ENCODE measurements at regions not wholly inside any gene's neighbourhood (a gene's known extent, or its start where the extent isn't known, plus 50 kb on each side); places are given as distances from the start of the nearest gene placed in this dataset.
"Not testable (repeated sequence)": the region's sequence is repeated elsewhere in the genome, so short reads cannot be mapped to it uniquely, and the experiment has no call there.

DNA sequence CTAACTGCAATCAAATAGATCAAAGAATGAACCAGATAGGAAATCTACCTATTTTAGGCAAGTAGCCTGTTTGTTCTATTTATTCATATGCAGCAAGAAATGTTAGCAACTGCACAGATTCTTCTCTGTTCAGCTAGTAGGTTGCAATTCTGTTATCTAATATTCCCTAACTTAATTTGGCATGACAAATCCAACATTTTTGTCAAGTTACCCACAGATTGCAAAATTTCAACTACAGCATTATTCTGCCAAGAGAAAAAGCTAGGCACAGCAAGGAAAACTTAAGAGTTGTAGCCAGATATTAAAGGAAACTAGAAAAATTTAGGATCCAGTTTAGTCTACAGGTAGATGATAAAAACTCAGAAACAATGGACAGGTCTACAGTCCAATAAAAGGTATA is 104.4 kb upstream of the SYNCRIP start:
- DNase-seq (ENCODE audit: extremely low spot score), result no peak
- TF ChIP-seq HDGF (IDR thresholded peaks at IDR 0.05; ENCODE audit: borderline replicate concordance), result no peak
- no peak for TF ChIP-seq ARNT (IDR thresholded peaks at IDR 0.05)
- no peak for TF ChIP-seq ZNF384 (IDR thresholded peaks at IDR 0.05)
- no peak for TF ChIP-seq L3MBTL2 (conservative IDR thresholded peaks at IDR 0.05)
- TF ChIP-seq BHLHE40 (IDR thresholded peaks at IDR 0.05; ENCODE audit: borderline replicate concordance), result no peak
- POLR2A ChIA-PET, result no interaction called here
- CTCF ChIA-PET, result no interaction called here

DNA sequence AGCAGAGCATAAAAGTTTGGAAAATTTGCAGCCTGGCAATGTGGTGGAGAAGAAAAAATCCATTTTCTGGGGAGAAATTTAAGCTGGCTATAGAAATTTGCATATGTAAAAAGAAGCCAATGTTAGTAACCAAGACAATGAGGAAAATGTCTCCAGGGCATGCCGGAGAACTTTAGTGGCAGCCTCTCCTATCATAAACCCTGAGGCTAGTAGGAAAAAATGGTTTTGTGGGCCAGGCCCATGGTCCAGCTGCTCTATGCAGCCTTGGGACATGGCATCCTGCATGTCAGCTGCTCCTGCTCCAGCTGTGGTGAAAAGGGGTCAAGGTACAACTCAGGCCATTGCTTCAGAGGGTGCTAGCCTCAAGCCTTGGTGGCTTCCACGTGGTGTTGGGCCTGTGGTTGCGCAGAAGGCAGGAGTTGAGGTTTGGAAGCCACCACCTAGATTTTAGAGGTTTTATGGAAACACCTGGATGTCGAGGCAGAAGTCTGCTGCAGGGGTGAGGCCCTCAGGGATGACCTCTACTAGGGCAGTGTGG is 101.8 kb upstream of the SYNCRIP start:
- ChIA-PET CTCF (no interaction called here), POLR2A (no interaction called here)
- no peak for TF ChIP-seq FOXM1 (IDR thresholded peaks at IDR 0.05; ENCODE audit: borderline replicate concordance)
- no peak for TF ChIP-seq HDGF (IDR thresholded peaks at IDR 0.05; ENCODE audit: borderline replicate concordance)
- TF ChIP-seq TARDBP (IDR thresholded peaks at IDR 0.05), result no peak
- no peak for TF ChIP-seq FOXA1 (IDR thresholded peaks at IDR 0.05)
- TF ChIP-seq L3MBTL2 (conservative IDR thresholded peaks at IDR 0.05), result no peak
- no peak for TF ChIP-seq SP1 (IDR thresholded peaks at IDR 0.05)
- no peak for TF ChIP-seq ARNT (IDR thresholded peaks at IDR 0.05)
- no peak for TF ChIP-seq ELF4 (IDR thresholded peaks at IDR 0.05)
- TF ChIP-seq SUZ12 (IDR thresholded peaks at IDR 0.05), result no peak
- no peak for TF ChIP-seq CTBP1 (IDR thresholded peaks at IDR 0.05; ENCODE audit: borderline replicate concordance)
- no peak for TF ChIP-seq NFRKB (IDR thresholded peaks at IDR 0.05)
- TF ChIP-seq BHLHE40 (IDR thresholded peaks at IDR 0.05; ENCODE audit: borderline replicate concordance), result no peak
- TF ChIP-seq LEF1 (IDR thresholded peaks at IDR 0.05; ENCODE audit: borderline replicate concordance), result no peak
- TF ChIP-seq, protein P1, sequence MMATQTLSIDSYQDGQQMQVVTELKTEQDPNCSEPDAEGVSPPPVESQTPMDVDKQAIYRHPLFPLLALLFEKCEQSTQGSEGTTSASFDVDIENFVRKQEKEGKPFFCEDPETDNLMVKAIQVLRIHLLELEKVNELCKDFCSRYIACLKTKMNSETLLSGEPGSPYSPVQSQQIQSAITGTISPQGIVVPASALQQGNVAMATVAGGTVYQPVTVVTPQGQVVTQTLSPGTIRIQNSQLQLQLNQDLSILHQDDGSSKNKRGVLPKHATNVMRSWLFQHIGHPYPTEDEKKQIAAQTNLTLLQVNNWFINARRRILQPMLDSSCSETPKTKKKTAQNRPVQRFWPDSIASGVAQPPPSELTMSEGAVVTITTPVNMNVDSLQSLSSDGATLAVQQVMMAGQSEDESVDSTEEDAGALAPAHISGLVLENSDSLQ (IDR thresholded peaks at IDR 0.05), result no peak
- no peak for DNase-seq (ENCODE audit: extremely low spot score)

DNA sequence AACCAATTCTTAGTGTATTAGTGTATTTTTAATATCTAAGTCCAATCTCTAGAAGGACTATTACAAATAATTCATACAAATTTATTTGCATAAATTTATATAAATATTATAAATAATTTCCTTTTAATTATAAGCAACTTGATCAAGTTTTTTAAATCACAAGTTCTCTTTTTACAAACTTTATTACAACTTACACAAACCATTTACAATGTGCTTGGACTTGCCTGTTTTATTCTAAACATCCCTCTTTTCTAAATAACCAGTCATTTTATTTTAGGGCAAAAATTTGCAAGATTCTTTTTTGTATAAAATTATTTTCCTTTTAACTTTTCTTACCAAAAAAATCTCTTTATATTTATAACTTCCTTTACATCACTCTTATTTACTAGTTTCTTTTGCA is 83.5 kb upstream of the SYNCRIP start:
- ChIA-PET CTCF (no interaction called here), POLR2A (no interaction called here)
- no peak for DNase-seq (ENCODE audit: extremely low spot score)
- TF ChIP-seq SP1 (IDR thresholded peaks at IDR 0.05) (no peak), FOXA1 (IDR thresholded peaks at IDR 0.05) (no peak), FOXM1 (IDR thresholded peaks at IDR 0.05; ENCODE audit: borderline replicate concordance) (no peak), SUZ12 (IDR thresholded peaks at IDR 0.05) (no peak), TARDBP (IDR thresholded peaks at IDR 0.05) (no peak), ELF4 (IDR thresholded peaks at IDR 0.05) (no peak), FOXK2 (IDR thresholded peaks at IDR 0.05) (no peak), CTBP1 (IDR thresholded peaks at IDR 0.05; ENCODE audit: borderline replicate concordance) (no peak), LEF1 (IDR thresholded peaks at IDR 0.05; ENCODE audit: borderline replicate concordance) (no peak)

DNA sequence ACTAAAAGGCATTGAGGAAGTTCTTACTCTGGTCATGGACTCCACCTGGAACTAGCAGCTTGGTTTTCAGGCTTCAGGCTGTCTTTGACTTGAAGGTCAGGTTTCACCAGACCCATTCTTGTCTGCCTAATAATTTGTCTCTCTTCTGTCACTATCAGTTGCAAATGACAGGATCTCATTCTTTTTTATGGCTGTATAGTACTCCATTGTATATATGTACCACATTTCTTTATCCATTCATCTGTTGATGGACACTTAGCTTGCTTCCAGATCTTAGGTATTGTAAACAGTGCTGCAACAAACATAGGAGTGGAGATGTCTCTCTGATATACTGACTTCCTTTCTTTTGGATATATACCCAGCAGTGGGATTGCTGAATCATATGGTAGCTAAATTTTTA is 73.1 kb upstream of the SYNCRIP start:
- DNase-seq (ENCODE audit: extremely low spot score), result no peak
- POLR2A ChIA-PET, result interaction anchor here (1.7 kb wide), 1 partner anchor 38 kb away, joined by 6 read pairs; no protein-coding TSS in a partner anchor
- CTCF ChIA-PET, result no interaction called here
- TF ChIP-seq TARDBP (IDR thresholded peaks at IDR 0.05), result no peak
- TF ChIP-seq FOXK2 (IDR thresholded peaks at IDR 0.05), result no peak
- no peak for TF ChIP-seq FOXA1 (IDR thresholded peaks at IDR 0.05)
- no peak for TF ChIP-seq BHLHE40 (IDR thresholded peaks at IDR 0.05; ENCODE audit: borderline replicate concordance)
- TF ChIP-seq, protein P1 (IDR thresholded peaks at IDR 0.05), result no peak
- TF ChIP-seq FOXM1 (IDR thresholded peaks at IDR 0.05; ENCODE audit: borderline replicate concordance), result no peak
- no peak for TF ChIP-seq CTBP1 (IDR thresholded peaks at IDR 0.05; ENCODE audit: borderline replicate concordance)
- no peak for TF ChIP-seq LEF1 (IDR thresholded peaks at IDR 0.05; ENCODE audit: borderline replicate concordance)
- no peak for TF ChIP-seq SP1 (IDR thresholded peaks at IDR 0.05)
- no peak for TF ChIP-seq ZNF384 (IDR thresholded peaks at IDR 0.05)
- TF ChIP-seq ARNT (IDR thresholded peaks at IDR 0.05), result no peak
- TF ChIP-seq ELF4 (IDR thresholded peaks at IDR 0.05), result no peak
- no peak for TF ChIP-seq L3MBTL2 (conservative IDR thresholded peaks at IDR 0.05)
- no peak for TF ChIP-seq NFRKB (IDR thresholded peaks at IDR 0.05)
- TF ChIP-seq SUZ12 (IDR thresholded peaks at IDR 0.05), result no peak

DNA sequence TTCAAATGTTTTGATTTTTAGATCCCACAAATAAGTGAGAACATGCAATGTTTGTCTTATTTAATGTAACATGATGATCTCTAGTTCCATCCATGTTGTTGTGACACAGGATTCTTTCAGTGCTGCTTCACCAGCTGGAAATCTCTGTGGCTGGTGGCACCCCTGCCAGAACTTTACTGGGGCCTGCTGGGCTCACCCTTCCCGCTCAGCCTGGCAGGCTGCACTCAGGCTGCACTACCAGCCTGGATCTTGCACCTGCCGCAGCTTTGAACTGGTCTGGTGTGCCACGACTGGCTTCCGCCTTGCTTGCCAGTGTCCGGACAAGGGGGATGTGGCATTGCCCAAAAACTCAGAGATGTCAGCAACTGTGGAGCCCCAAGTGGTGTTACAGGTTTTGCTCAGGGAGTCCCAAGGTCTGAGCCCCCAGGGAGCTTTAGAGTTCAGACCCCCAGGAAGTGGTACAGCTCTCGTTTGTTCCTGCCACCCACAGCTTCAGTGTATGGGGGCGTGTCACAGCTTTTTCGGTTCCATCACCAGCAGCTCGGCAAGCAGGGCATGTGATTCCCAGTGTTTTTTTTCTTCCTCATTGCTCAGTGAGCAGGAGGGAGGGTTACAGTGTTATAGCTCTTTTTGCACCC is 72.3 kb upstream of the SYNCRIP start:
- TF ChIP-seq ZNF384 (IDR thresholded peaks at IDR 0.05) (no peak), FOXK2 (IDR thresholded peaks at IDR 0.05) (no peak), HDGF (IDR thresholded peaks at IDR 0.05; ENCODE audit: borderline replicate concordance) (no peak), BHLHE40 (IDR thresholded peaks at IDR 0.05; ENCODE audit: borderline replicate concordance) (no peak), SUZ12 (IDR thresholded peaks at IDR 0.05) (no peak), ARNT (IDR thresholded peaks at IDR 0.05) (no peak), LEF1 (IDR thresholded peaks at IDR 0.05; ENCODE audit: borderline replicate concordance) (no peak), NFRKB (IDR thresholded peaks at IDR 0.05) (no peak), L3MBTL2 (conservative IDR thresholded peaks at IDR 0.05) (no peak), ELF4 (IDR thresholded peaks at IDR 0.05) (no peak), TARDBP (IDR thresholded peaks at IDR 0.05) (no peak)
- TF ChIP-seq, protein P1 (IDR thresholded peaks at IDR 0.05), result no peak
- ChIA-PET CTCF (no interaction called here), POLR2A (interaction anchor here (1.7 kb wide), 1 partner anchor 37 kb away, joined by 6 read pairs; no protein-coding TSS in a partner anchor)
- no peak for DNase-seq (ENCODE audit: extremely low spot score)

DNA sequence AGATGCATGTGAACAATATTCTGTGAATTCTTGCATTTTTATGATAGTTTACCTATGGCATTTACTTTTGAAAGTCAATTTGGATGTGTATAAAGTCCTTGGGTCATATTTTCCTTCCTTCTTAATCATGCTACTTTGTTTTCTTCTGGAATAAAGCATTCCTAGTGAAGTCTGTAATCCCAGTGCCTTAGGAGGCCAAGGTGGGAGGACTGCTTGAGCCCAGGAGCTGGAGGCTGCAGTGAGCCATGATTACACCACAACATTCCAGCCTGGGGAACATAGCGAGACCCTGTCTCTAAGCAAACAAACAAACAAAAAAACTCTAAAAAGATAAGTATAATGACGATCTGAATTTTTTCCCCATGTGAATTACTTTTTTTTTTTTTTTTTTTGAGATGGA is 69.7 kb upstream of the SYNCRIP start:
- no peak for DNase-seq (ENCODE audit: extremely low spot score)
- ChIA-PET CTCF (no interaction called here), POLR2A (no interaction called here)
- TF ChIP-seq ARNT (IDR thresholded peaks at IDR 0.05), result no peak
- TF ChIP-seq BHLHE40 (IDR thresholded peaks at IDR 0.05; ENCODE audit: borderline replicate concordance), result no peak
- TF ChIP-seq HDGF (IDR thresholded peaks at IDR 0.05; ENCODE audit: borderline replicate concordance), result no peak
- TF ChIP-seq FOXM1 (IDR thresholded peaks at IDR 0.05; ENCODE audit: borderline replicate concordance), result no peak
- no peak for TF ChIP-seq LEF1 (IDR thresholded peaks at IDR 0.05; ENCODE audit: borderline replicate concordance)
- TF ChIP-seq TARDBP (IDR thresholded peaks at IDR 0.05), result no peak
- no peak for TF ChIP-seq CTBP1 (IDR thresholded peaks at IDR 0.05; ENCODE audit: borderline replicate concordance)
- TF ChIP-seq SP1 (IDR thresholded peaks at IDR 0.05), result no peak
- no peak for TF ChIP-seq FOXA1 (IDR thresholded peaks at IDR 0.05)
- no peak for TF ChIP-seq SUZ12 (IDR thresholded peaks at IDR 0.05)
- no peak for TF ChIP-seq NFRKB (IDR thresholded peaks at IDR 0.05)
- TF ChIP-seq ELF4 (IDR thresholded peaks at IDR 0.05), result no peak
- no peak for TF ChIP-seq ZNF384 (IDR thresholded peaks at IDR 0.05)
- TF ChIP-seq, protein P1 (IDR thresholded peaks at IDR 0.05), result no peak
- no peak for TF ChIP-seq L3MBTL2 (conservative IDR thresholded peaks at IDR 0.05)
- TF ChIP-seq FOXK2 (IDR thresholded peaks at IDR 0.05), result no peak

DNA sequence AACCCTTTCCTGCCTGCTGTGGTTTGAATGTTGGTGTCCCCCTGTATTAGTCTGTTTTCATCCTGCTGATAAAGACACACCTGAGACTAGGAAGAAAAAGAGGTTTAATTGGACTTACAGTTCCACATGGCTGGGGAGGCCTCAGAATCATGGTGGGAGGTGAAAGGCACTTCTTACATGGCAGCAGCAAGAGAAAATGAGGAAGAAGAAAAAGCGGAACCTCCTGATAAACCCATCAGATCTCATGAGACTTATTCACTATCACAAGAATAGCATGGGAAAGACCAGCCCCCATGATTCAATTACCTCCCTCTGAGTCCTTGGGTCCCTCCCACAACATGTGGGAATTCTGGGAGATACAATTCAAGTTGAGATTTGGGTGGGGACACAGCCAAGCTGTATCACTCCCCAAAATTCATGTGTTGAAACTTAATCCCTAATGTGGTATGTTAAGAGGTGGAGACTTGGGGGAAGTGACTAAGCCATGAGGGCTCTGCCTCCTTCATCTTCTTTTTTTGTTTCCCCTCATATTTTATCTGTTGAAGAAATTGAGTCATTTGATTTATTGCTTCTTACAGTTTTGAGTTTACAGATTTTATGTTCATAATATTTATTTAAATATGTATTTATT is 64.9 kb upstream of the SYNCRIP start:
- DNase-seq (ENCODE audit: extremely low spot score); POLR2A ChIA-PET; CTCF ChIA-PET: not testable (repeated sequence)

Data from HEK293T (cell line).